IMR-90 (cell line): ENCODE measurements at regions not wholly inside any gene's neighbourhood (a gene's known extent, or its start where the extent isn't known, plus 50 kb on each side); places are given as distances from the start of the nearest gene placed in this dataset.

Experiments
- ATAC-seq: fragments of 200-7000 bp; cut with Tn5 transposase; 2 replicates; pipeline ENCODE4 v1.9.1; 2020; ENCODE audit warnings: low read depth, mild to moderate bottlenecking, moderate library complexity
- BruUV-seq: library from RNA; stranded (reverse); fragments of 400-500 nt; replicated peaks from 2 replicates; lab custom pipeline; 2021; lab: Mats Ljungman, UMichigan
- CTCF ChIA-PET: fragments of 300-600 bp; formaldehyde crosslinking; extraction: SDS; loops from one replicate; lab custom pipeline; 2021; ENCODE audit warnings: antibody characterized with exemption; lab: Yijun Ruan, JAX
- POLR2A ChIA-PET: fragments of 300-600 bp; sonication (Branson Sonifier 250); formaldehyde crosslinking; loops from one replicate; lab custom pipeline; 2022; ENCODE audit warnings: antibody characterized with exemption; ENCODE audit not compliant: unreplicated experiment; lab: Charles Lee
- DNase-seq: peaks from one replicate; pipeline ENCODE4 v3.0.0; 2013
- H2AFZ ChIP-seq: replicated peaks from 2 replicates; pipeline ENCODE3; 2013; ENCODE audit warnings: low read length, mild to moderate bottlenecking; ENCODE audit not compliant: poor library complexity
- H2AK5ac ChIP-seq: 2 replicates; pipeline ENCODE4 v1.6.1; 2013; ENCODE audit warnings: low read depth, low read length, inconsistent platforms
- H2AK9ac ChIP-seq: replicated peaks from 2 replicates; pipeline ENCODE3; 2013; ENCODE audit warnings: mild to moderate bottlenecking, low read depth, low read length, moderate library complexity; ENCODE audit not compliant: poor library complexity
- H2BK120ac ChIP-seq: 2 replicates; pipeline ENCODE4 v1.6.1; 2013; ENCODE audit warnings: low read depth, low read length, inconsistent platforms
- H2BK15ac ChIP-seq: 3 replicates; pipeline ENCODE4 v1.6.1; 2013; ENCODE audit warnings: low read depth, low read length, inconsistent platforms
- H2BK20ac ChIP-seq: 2 replicates; pipeline ENCODE4 v1.6.1; 2013; ENCODE audit warnings: low read depth, mild to moderate bottlenecking, inconsistent platforms, low read length, moderate library complexity
- H2BK5ac ChIP-seq: 2 replicates; pipeline ENCODE4 v1.6.1; 2013; ENCODE audit warnings: mild to moderate bottlenecking, low read depth, low read length, inconsistent platforms; ENCODE audit not compliant: poor library complexity, severe bottlenecking
- H3K14ac ChIP-seq: replicated peaks from 2 replicates; pipeline ENCODE4 v1.6.1; 2013; ENCODE audit warnings: low read depth, low read length, inconsistent platforms
- H3K18ac ChIP-seq: 2 replicates; pipeline ENCODE4 v1.6.1; 2013; ENCODE audit warnings: low read depth, low read length, control low read depth
- H3K23ac ChIP-seq: 2 replicates; pipeline ENCODE4 v1.6.1; 2013; ENCODE audit warnings: low read depth, low read length, inconsistent platforms
- H3K27ac ChIP-seq: 2 replicates; pipeline ENCODE4 v1.5.1; 2013; ENCODE audit warnings: mild to moderate bottlenecking, control low read depth, low read length; ENCODE audit not compliant: insufficient read depth
- H3K27me3 ChIP-seq: 2 replicates; pipeline ENCODE4 v1.6.1; 2013; ENCODE audit warnings: low read length; ENCODE audit not compliant: control insufficient read depth, insufficient read depth
- H3K36me3 ChIP-seq: 2 replicates; pipeline ENCODE4 v1.6.1; 2013; ENCODE audit warnings: low read length, mixed read lengths; ENCODE audit not compliant: control insufficient read depth, insufficient read depth
- H3K4ac ChIP-seq: 2 replicates; pipeline ENCODE4 v1.6.1; 2013; ENCODE audit warnings: low read depth, low read length, inconsistent platforms
- H3K4me1 ChIP-seq: 2 replicates; pipeline ENCODE4 v1.6.1; 2013; ENCODE audit warnings: low read length, mixed read lengths; ENCODE audit not compliant: control insufficient read depth, insufficient read depth
- H3K4me2 ChIP-seq: 2 replicates; pipeline ENCODE4 v1.6.1; 2013; ENCODE audit warnings: low read depth, mild to moderate bottlenecking, control low read depth, low read length, moderate library complexity
- H3K4me3 ChIP-seq: 2 replicates; pipeline ENCODE4 v1.5.1; 2013; ENCODE audit warnings: low read depth, mild to moderate bottlenecking, control low read depth, low read length, moderate library complexity; ENCODE audit not compliant: insufficient read depth
- H3K56ac ChIP-seq: 2 replicates; pipeline ENCODE4 v1.6.1; 2013; ENCODE audit warnings: low read length, inconsistent platforms; ENCODE audit not compliant: insufficient read depth; ENCODE audit errors: extremely low read depth
- H3K79me1 ChIP-seq, 2 experiments: 2 replicates each; pipeline ENCODE4 v1.6.1; 2013; ENCODE audit warnings: low read length in 2 of 2, inconsistent platforms in 1 of 2, low read depth in 1 of 2
- H3K9ac ChIP-seq: 2 replicates; pipeline ENCODE4 v1.6.1; 2013; ENCODE audit warnings: low read depth, low read length, control low read depth
- H3K9me1 ChIP-seq: 2 replicates; pipeline ENCODE4 v1.6.1; 2013; ENCODE audit warnings: low read length, inconsistent platforms; ENCODE audit not compliant: insufficient read depth
- H3K9me3 ChIP-seq: 2 replicates; pipeline ENCODE4 v1.6.1; 2013; ENCODE audit warnings: low read length; ENCODE audit not compliant: control insufficient read depth, insufficient read depth
- H4K20me1 ChIP-seq: 2 replicates; pipeline ENCODE4 v1.6.1; 2013; ENCODE audit warnings: low read length, inconsistent platforms; ENCODE audit not compliant: insufficient read depth
- H4K5ac ChIP-seq: 2 replicates; pipeline ENCODE4 v1.6.1; 2013; ENCODE audit warnings: mild to moderate bottlenecking, low read depth, low read length, control low read depth
- H4K8ac ChIP-seq, 2 experiments: 2 replicates each; pipeline ENCODE4 v1.6.1; 2013; ENCODE audit warnings: low read depth in 2 of 2, low read length in 2 of 2, control low read depth in 1 of 2, inconsistent platforms in 1 of 2
- H4K91ac ChIP-seq: 2 replicates; pipeline ENCODE4 v1.6.1; 2013; ENCODE audit warnings: low read depth, low read length, inconsistent platforms; ENCODE audit not compliant: insufficient read depth
- CEBPB ChIP-seq: IDR thresholded peaks from 2 replicates; pipeline ENCODE4 v1.6.1; 2012; ENCODE audit warnings: low read depth, low read length, improper control_type of control experiment
- CHD1 ChIP-seq: IDR thresholded peaks from 2 replicates; pipeline ENCODE4 v1.6.1; 2012; ENCODE audit warnings: low read depth, low read length, improper control_type of control experiment
- ELK1 ChIP-seq: fragments of 150-350 bp; IDR thresholded peaks from 2 replicates; pipeline ENCODE4 v1.6.1; 2016; ENCODE audit warnings: low read depth, mild to moderate bottlenecking, low read length, moderate library complexity, borderline replicate concordance
- FOS ChIP-seq: fragments of 150-350 bp; IDR thresholded peaks from 2 replicates; pipeline ENCODE4 v1.6.1; 2016; ENCODE audit warnings: low read depth, low read length
- MAFK ChIP-seq: IDR thresholded peaks from 2 replicates; pipeline ENCODE4 v1.6.1; 2012; ENCODE audit warnings: low read depth, low read length, improper control_type of control experiment
- NFE2L2 ChIP-seq: fragments of 150-350 bp; IDR thresholded peaks from 2 replicates; pipeline ENCODE4 v1.6.1; 2016; ENCODE audit warnings: low read depth, mild to moderate bottlenecking, low read length
- POLR2A ChIP-seq: IDR thresholded peaks from 2 replicates; pipeline ENCODE4 v1.6.1; 2012; ENCODE audit warnings: mild to moderate bottlenecking, low read depth, low read length
- RAD21 ChIP-seq: IDR thresholded peaks from 2 replicates; pipeline ENCODE4 v1.6.1; 2012; ENCODE audit warnings: low read length, improper control_type of control experiment
- RCOR1 ChIP-seq: IDR thresholded peaks from 2 replicates; pipeline ENCODE4 v1.6.1; 2012; ENCODE audit warnings: mild to moderate bottlenecking, low read length, improper control_type of control experiment; ENCODE audit not compliant: insufficient replicate concordance
- RFX5 ChIP-seq: IDR thresholded peaks from 2 replicates; pipeline ENCODE4 v1.8.0; 2012; ENCODE audit warnings: low read depth, mild to moderate bottlenecking, low read length, moderate library complexity
- SMC3 ChIP-seq: fragments of 150-350 bp; IDR thresholded peaks from 2 replicates; pipeline ENCODE4 v1.6.1; 2016; ENCODE audit warnings: low read depth, mild to moderate bottlenecking, antibody characterized with exemption, low read length, moderate library complexity
- USF2 ChIP-seq: fragments of 150-350 bp; IDR thresholded peaks from 2 replicates; pipeline ENCODE4 v1.6.1; 2017; ENCODE audit warnings: mild to moderate bottlenecking, antibody characterized with exemption, low read length, low read depth
- WGBS, 2 experiments: methylation state at CpG; one replicate each; pipeline versions ENCODE4 v1.1.5 to v1.1.7; 2013; ENCODE audit warnings: missing lambda C conversion rate in 2 of 2; ENCODE audit not compliant: insufficient read length in 1 of 2; ENCODE audit errors: extremely low coverage in 2 of 2; 5-methylcytosine and 5-hydroxymethylcytosine counted together
- dilution Hi-C: fragments of 300-500 bp; cut with HindIII; formaldehyde crosslinking; loops from one replicate; pipeline ENCODE4 v1.14.3; 2018; ENCODE audit warnings: low sequenced_read_pairs; ENCODE audit not compliant: unreplicated experiment
- in situ Hi-C: fragments of 300-500 bp; cut with MboI; formaldehyde crosslinking; loops from 3 replicates; pipeline ENCODE4 v1.14.3; 2019; ENCODE audit warnings: low sequenced_read_pairs, inconsistent platforms, mixed read lengths
- intact Hi-C: fragments of 100-400 bp; cut with micrococcal nuclease; formaldehyde crosslinking; loops from 2 replicates; pipeline ENCODE4 v1.10.0; 2022

GRCh38 chr5:125848751-125849150 lies 574.5 kb upstream of the GRAMD2B start:
- Histone ChIP-seq H2AK9ac (no peak overlapping the region), H2BK20ac (no peak overlapping the region), H2AK5ac (no peak overlapping the region), H3K4me2 (no peak overlapping the region), H2BK15ac (no peak overlapping the region), H4K20me1 (no peaks in the 10 kb centered on the region), H3K79me1 (no peaks in the 10 kb centered on the region), H3K14ac (no peak overlapping the region), H3K9me1 (no peaks in the 10 kb centered on the region), H3K9ac (no peak overlapping the region), H4K8ac (no peak overlapping the region), H2BK120ac (no peak overlapping the region), H3K4ac (no peak overlapping the region), H3K4me1 (no peaks in the 10 kb centered on the region), H4K5ac (no peak overlapping the region), H3K18ac (no peak overlapping the region), H3K27me3 (no peaks in the 10 kb centered on the region), H3K9me3 (no peaks in the 10 kb centered on the region), H2AFZ (no peak overlapping the region), H3K27ac (no peak overlapping the region), H3K36me3 (no peaks in the 10 kb centered on the region), H3K56ac (no peak overlapping the region), H3K4me3 (no peak overlapping the region), H2BK5ac (no peak overlapping the region), H3K23ac (no peak overlapping the region), H4K91ac (no peak overlapping the region)
- no CpG with 5 or more reads among the region's 2 CpGs for WGBS, 2 experiments
- dilution Hi-C loops (no loop called here), intact Hi-C loops (no loop called here), in situ Hi-C loops (no loop called here)
- BruUV-seq, result no TSS peak
- no peak for TF ChIP-seq CHD1
- TF ChIP-seq RFX5, result no peak
- TF ChIP-seq NFE2L2, result no peak
- TF ChIP-seq RAD21, result no peak
- TF ChIP-seq MAFK, result no peak
- TF ChIP-seq POLR2A, result no peak
- TF ChIP-seq RCOR1, result no peak
- no peak for TF ChIP-seq CEBPB
- no peak for TF ChIP-seq SMC3
- TF ChIP-seq FOS, result no peak
- TF ChIP-seq ELK1, result no peak
- no peak for TF ChIP-seq USF2
- ChIA-PET CTCF (no interaction called here), POLR2A (no interaction called here)
- DNase-seq (no peak), ATAC-seq (no peak)
